HUES64 (cell line): ENCODE measurements at regions not wholly inside any gene's neighbourhood (a gene's known extent, or its start where the extent isn't known, plus 50 kb on each side); places are given as distances from the start of the nearest gene placed in this dataset.

Experiments
- H3K27ac ChIP-seq: 2 replicates; pipeline ENCODE4 v1.7.0; 2013; ENCODE audit warnings: low read depth, low read length, inconsistent platforms
- H3K27me3 ChIP-seq: 2 replicates; pipeline ENCODE4 v1.6.1; 2013; ENCODE audit warnings: mild to moderate bottlenecking, low read length; ENCODE audit not compliant: insufficient read depth
- H3K36me3 ChIP-seq: 2 replicates; pipeline ENCODE4 v1.6.1; 2013; ENCODE audit warnings: mild to moderate bottlenecking, low read length; ENCODE audit not compliant: insufficient read depth
- H3K4me1 ChIP-seq: 2 replicates; pipeline ENCODE4 v1.6.1; 2013; ENCODE audit warnings: mild to moderate bottlenecking, low read length, moderate library complexity; ENCODE audit not compliant: insufficient read depth
- H3K4me3 ChIP-seq: 2 replicates; pipeline ENCODE4 v1.5.1; 2013; ENCODE audit warnings: mild to moderate bottlenecking, low read length, moderate library complexity
- H3K9ac ChIP-seq: 2 replicates; pipeline ENCODE4 v1.6.1; 2013; ENCODE audit warnings: mild to moderate bottlenecking, low read depth, low read length
- H3K9me3 ChIP-seq: 2 replicates; pipeline ENCODE4 v1.6.1; 2013; ENCODE audit warnings: low read depth, low read length; ENCODE audit not compliant: insufficient read depth
- WGBS: fragments of 150-250, 120-280 bp; methylation state at CpG from one replicate; pipeline ENCODE4 v1.1.7; 2013; ENCODE audit warnings: missing lambda C conversion rate; 5-methylcytosine and 5-hydroxymethylcytosine counted together

DNA sequence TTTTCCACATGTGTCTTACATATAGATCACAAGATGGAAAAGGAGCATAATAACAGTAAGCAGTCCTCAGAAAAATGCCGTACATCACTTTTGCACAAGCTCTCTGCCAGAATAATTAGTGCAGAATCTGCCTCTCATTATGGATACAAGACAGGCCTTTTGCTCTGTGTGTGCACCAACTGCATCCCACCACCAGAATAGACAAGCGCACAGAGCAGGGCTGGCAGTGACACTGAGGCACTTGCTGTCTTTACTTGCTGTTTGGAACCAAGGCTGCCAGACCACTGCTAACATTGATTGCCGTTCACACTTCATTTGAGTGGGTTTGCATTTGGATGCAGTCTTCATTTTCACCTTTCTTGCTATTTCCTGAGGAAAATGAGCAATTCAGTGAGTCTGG is 741.3 kb downstream of the TLE1 start:
- Histone ChIP-seq H3K27me3 (no peaks in the 10 kb centered on the region), H3K36me3 (no peaks in the 10 kb centered on the region), H3K4me1 (0 out of 2 replicates have a peak, but pooled peaks cover 7% of the 10 kb centered on the region), H3K9ac (no peak overlapping the region), H3K9me3 (no peaks in the 10 kb centered on the region), H3K27ac (no peak overlapping the region), H3K4me3 (no peak overlapping the region)
- WGBS: 95% methylated on average over 3 of the region's 3 CpGs

DNA sequence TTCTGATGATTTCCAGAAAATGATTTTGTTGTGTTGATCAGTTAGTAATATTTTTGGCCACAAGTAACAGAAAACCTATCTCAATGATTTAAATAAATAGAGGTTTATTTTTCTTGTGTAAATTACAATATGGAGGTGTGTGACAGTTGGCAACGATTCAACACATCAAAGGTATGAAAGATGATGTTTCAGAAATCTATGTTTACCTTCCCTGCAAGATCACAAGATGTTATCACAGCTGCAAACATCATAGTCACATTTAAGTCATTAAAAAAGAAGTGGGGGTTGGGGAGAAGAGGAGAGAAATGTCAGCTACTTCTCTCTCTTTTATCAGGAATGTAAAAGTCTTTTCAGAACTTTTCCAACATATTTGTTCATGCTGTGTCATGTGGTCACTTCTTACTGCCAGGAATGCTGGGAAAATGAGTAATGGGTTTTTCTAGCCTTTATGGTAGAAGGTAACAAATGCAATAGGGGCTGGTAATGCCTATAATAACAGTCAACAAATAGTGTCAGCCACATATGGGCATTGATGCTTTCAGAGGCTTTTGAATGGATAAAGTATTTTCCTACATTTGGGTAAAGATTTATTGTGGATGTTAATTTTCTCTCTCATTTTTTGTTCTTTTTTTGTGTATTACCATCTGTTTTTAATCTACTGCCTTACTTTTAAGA is 742.7 kb downstream of the TLE1 start:
- Histone ChIP-seq H3K9me3 (no peaks in the 10 kb centered on the region), H3K4me1 (0 out of 2 replicates have a peak, but pooled peaks cover 7% of the 10 kb centered on the region), H3K9ac (no peak overlapping the region), H3K36me3 (no peaks in the 10 kb centered on the region), H3K27ac (no peak overlapping the region), H3K27me3 (no peaks in the 10 kb centered on the region), H3K4me3 (no peak overlapping the region)
- WGBS: no CpG with 5 or more reads among the region's 1 CpG

GRCh38 chr9:80945436-80945835 is 743.9 kb downstream of the TLE1 start:
- H3K9me3 ChIP-seq: no peaks in the 10 kb centered on the region
- no peaks in the 10 kb centered on the region for H3K27me3 ChIP-seq
- no peaks in the 10 kb centered on the region for H3K36me3 ChIP-seq
- H3K9ac ChIP-seq: no peak overlapping the region
- no peak overlapping the region for H3K4me3 ChIP-seq
- 85% methylated on average over 2 of the region's 2 CpGs for WGBS
- H3K4me1 ChIP-seq: 0 out of 2 replicates have a peak, but pooled peaks cover 7% of the 10 kb centered on the region
- H3K27ac ChIP-seq: no peak overlapping the region

GRCh38 chr9:80937645-80938044 is 751.7 kb downstream of the TLE1 start:
- Histone ChIP-seq H3K36me3 (no peaks in the 10 kb centered on the region), H3K4me3 (no peak overlapping the region), H3K9me3 (no peaks in the 10 kb centered on the region), H3K27ac (no peak overlapping the region), H3K9ac (no peak overlapping the region), H3K4me1 (no peaks in the 10 kb centered on the region), H3K27me3 (no peaks in the 10 kb centered on the region)
- WGBS: 96% methylated on average over 1 of the region's 1 CpG

DNA sequence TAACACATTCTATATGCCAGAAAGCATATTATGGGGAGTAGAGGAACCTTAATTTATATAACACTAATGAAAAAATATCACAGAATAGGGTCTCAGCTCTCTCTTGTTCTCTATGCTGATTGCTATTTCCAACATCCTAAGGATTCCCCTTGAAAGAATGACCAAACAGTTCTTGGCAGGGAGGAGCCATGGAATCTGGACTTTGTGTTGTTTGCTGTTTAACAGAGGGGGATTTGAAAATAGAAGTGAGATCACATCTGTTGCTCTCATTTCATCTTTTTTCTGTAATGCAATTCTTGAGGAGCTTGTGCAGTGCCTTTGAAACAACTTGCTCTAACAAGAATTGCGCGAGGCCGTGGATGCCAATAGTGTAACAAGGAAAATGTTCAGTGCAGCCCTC is 755.3 kb downstream of the TLE1 start:
- Histone ChIP-seq H3K4me1 (no peaks in the 10 kb centered on the region), H3K36me3 (no peaks in the 10 kb centered on the region), H3K9ac (no peak overlapping the region), H3K9me3 (no peaks in the 10 kb centered on the region), H3K4me3 (no peak overlapping the region), H3K27ac (no peak overlapping the region), H3K27me3 (no peaks in the 10 kb centered on the region)
- WGBS: 78% methylated on average over 3 of the region's 3 CpGs

DNA sequence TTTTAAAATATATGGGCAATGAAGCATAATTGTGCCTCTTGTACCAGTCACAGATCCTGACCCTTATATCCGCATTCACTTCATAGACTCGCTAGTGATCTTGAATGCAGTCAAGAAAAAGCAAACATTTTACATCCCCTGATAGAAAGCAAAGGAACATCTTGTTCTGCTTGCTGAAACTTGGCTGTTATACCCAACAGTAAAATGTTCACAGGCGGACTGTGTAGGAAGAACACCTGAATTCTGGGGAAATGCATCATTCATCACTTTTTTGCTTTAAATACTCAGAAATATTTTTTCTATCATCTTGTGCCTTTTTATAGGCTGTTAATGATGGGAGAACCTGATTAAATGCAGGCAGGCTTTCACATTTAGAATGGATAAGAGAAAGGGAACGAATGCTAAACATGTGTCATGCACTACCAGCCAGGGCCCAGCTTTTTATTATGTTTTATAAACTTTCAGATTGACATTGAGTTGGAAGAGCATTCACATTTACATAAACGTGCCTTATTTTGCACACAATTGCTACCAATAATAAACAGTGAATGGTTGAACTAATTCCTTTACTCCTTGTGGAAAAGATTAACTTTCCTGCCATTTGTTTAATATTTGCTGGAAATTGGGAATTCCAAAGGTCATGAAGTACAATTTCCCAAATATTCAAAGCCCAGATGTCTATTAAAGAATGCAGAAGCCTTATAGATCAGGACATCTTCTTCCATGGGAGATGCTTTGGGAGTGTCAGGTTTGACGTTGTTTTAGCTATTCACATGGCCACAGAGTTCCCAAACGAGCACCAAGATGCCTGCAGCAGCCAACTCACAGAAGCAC is 756.2 kb downstream of the TLE1 start:
- Histone ChIP-seq H3K27ac (no peak overlapping the region), H3K9ac (no peak overlapping the region), H3K27me3 (no peaks in the 10 kb centered on the region), H3K4me1 (no peaks in the 10 kb centered on the region), H3K9me3 (no peaks in the 10 kb centered on the region), H3K36me3 (no peaks in the 10 kb centered on the region), H3K4me3 (no peak overlapping the region)
- 96% methylated on average over 6 of the region's 7 CpGs for WGBS

DNA sequence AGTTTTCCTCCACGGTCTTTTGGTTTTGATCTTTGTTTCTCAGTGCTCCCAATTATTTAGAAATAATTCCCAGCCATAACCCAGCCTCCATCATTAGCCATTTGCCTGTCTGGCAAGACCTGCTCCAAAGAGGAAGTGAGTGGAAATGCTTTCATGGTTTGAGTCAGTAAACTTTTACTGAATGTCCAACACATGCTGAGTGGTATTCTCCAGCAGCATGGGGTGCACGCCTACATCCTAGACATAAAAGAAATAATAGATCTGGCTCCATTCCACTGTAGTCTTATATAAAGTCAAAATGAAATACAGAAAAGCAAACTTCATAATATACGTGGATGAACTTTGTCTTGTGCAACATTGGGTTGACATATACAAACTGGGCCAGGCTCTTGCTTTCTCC is 757.2 kb downstream of the TLE1 start:
- no peaks in the 10 kb centered on the region for H3K4me1 ChIP-seq
- no peaks in the 10 kb centered on the region for H3K36me3 ChIP-seq
- WGBS: 49% methylated on average over 3 of the region's 3 CpGs
- no peak overlapping the region for H3K27ac ChIP-seq
- H3K9ac ChIP-seq: no peak overlapping the region
- H3K27me3 ChIP-seq: no peaks in the 10 kb centered on the region
- H3K4me3 ChIP-seq: no peak overlapping the region
- no peaks in the 10 kb centered on the region for H3K9me3 ChIP-seq

GRCh38 chr9:80931163-80931562 is 758.2 kb downstream of the TLE1 start:
- Histone ChIP-seq H3K9me3 (no peaks in the 10 kb centered on the region), H3K9ac (no peak overlapping the region), H3K4me3 (no peak overlapping the region), H3K4me1 (no peaks in the 10 kb centered on the region), H3K27ac (no peak overlapping the region), H3K27me3 (no peaks in the 10 kb centered on the region), H3K36me3 (no peaks in the 10 kb centered on the region)
- 85% methylated on average over 3 of the region's 3 CpGs for WGBS

- no peaks in the 10 kb centered on the region for H3K36me3 ChIP-seq
- no peaks in the 10 kb centered on the region for H3K27me3 ChIP-seq
- no peaks in the 10 kb centered on the region for H3K4me1 ChIP-seq
- no peak overlapping the region for H3K4me3 ChIP-seq
- no peaks in the 10 kb centered on the region for H3K9me3 ChIP-seq
- no peak overlapping the region for H3K27ac ChIP-seq
- no peak overlapping the region for H3K9ac ChIP-seq
Measured at GRCh38 chr9:80928697-80929096, 760.6 kb downstream of the TLE1 start.

DNA sequence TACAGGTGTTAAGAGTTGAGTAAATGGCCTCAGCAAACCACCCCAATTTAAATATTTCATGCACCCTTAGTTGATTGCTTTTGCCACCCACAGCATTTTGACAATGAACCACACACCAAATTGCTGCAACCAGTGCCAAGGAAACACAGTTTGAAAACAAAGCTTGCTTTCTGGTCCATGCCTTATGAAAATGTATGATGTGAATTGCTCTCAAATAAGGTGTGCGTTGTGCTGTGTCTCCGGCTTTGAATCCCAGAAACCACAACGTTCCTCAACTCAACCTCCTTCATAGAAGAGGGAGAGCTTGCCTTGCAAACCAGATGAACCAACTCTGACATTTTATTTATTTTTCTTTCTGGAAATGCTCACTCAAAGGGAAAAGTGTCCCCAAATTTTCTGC is 762.7 kb downstream of the TLE1 start:
- H3K4me3 ChIP-seq: no peak overlapping the region
- H3K9ac ChIP-seq: no peak overlapping the region
- no peaks in the 10 kb centered on the region for H3K4me1 ChIP-seq
- WGBS: 90% methylated on average over 3 of the region's 3 CpGs
- H3K27me3 ChIP-seq: no peaks in the 10 kb centered on the region
- H3K9me3 ChIP-seq: no peaks in the 10 kb centered on the region
- H3K36me3 ChIP-seq: no peaks in the 10 kb centered on the region
- no peak overlapping the region for H3K27ac ChIP-seq

DNA sequence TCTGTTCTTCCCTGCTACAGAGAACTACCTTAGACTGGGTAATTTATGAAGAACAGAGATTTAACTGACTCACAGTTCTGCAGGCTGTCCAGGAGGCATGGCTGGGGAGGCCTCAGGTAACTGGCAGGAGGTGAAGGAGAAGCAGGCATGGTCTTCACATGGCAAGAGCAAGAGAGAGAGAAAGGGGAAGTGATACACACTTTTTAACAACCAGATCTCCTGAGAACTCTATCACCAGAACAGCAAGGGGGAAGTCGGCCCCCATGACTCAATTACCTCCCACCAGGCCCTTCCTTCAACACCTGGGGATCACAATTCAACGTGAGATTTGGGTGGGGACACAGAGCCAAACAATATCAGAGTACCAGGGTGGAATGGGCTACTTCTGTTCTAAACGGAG is 766.8 kb downstream of the TLE1 start:
- Histone ChIP-seq H3K27ac (no peak overlapping the region), H3K36me3 (no peaks in the 10 kb centered on the region), H3K4me1 (no peaks in the 10 kb centered on the region), H3K27me3 (no peaks in the 10 kb centered on the region), H3K9me3 (peaks cover 8% of the 10 kb centered on the region; the same call in 1 of the 2 replicates), H3K4me3 (no peak overlapping the region), H3K9ac (no peak overlapping the region)
- 89% methylated on average over 3 of the region's 3 CpGs for WGBS
